SU-DHL-6 (cell line): ENCODE measurements at regions not wholly inside any gene's neighbourhood (a gene's known extent, or its start where the extent isn't known, plus 50 kb on each side); places are given as distances from the start of the nearest gene placed in this dataset.

ENCODE experiments used
- H2AFZ ChIP-seq: fragments of 200-600 bp; sonication (generic); 2 replicates; pipeline ENCODE4 v1.6.1; 2014; ENCODE audit warnings: low read depth, mild to moderate bottlenecking, moderate library complexity, mixed read lengths, antibody characterized with exemption, low read length; ENCODE audit not compliant: severe bottlenecking
- H3F3A ChIP-seq: fragments of 200-600 bp; shearing (Covaris generic); 2 replicates; pipeline ENCODE4 v1.6.0; 2016; ENCODE audit warnings: antibody characterized with exemption, mild to moderate bottlenecking; ENCODE audit not compliant: insufficient read depth
- H3K27ac ChIP-seq: fragments of 200-600 bp; sonication (generic); 2 replicates; pipeline ENCODE4 v1.5.1; 2016; ENCODE audit warnings: low read depth, mild to moderate bottlenecking, low read length, moderate library complexity, mixed read lengths
- H3K27me3 ChIP-seq: fragments of 200-600 bp; sonication (generic), shearing (Covaris generic); 2 replicates; pipeline ENCODE4 v1.6.0; 2014; ENCODE audit warnings: mild to moderate bottlenecking, low read length
- H3K36me3 ChIP-seq: fragments of 200-600 bp; sonication (generic); 2 replicates; pipeline ENCODE4 v1.6.1; 2014; ENCODE audit warnings: mild to moderate bottlenecking, low read length, mixed read lengths
- H3K4me2 ChIP-seq: fragments of 300-600, 200-600 bp; shearing (Covaris generic), sonication (generic); 2 replicates; pipeline ENCODE4 v1.6.0; 2014; ENCODE audit warnings: low read length, low read depth, mild to moderate bottlenecking; ENCODE audit not compliant: poor library complexity, severe bottlenecking
- H3K4me3 ChIP-seq: fragments of 200-600 bp; sonication (generic); 2 replicates; pipeline ENCODE4 v1.5.1; 2014; ENCODE audit warnings: antibody characterized with exemption, low read length, mild to moderate bottlenecking, mixed read lengths; ENCODE audit not compliant: insufficient read depth, poor library complexity, severe bottlenecking
- H3K79me2 ChIP-seq: fragments of 200-600 bp; sonication (generic); 2 replicates; pipeline ENCODE4 v1.6.1; 2014; ENCODE audit warnings: mild to moderate bottlenecking, low read length, moderate library complexity; ENCODE audit not compliant: insufficient read depth
- H3K9ac ChIP-seq: fragments of 200-600 bp; sonication (generic); 2 replicates; pipeline ENCODE4 v1.7.0; 2014; ENCODE audit warnings: mild to moderate bottlenecking, low read length
- H3K9me2 ChIP-seq: fragments of 200-600 bp; sonication (generic); replicated peaks from 2 replicates; pipeline ENCODE4 v1.6.1; 2014; ENCODE audit warnings: low read length; ENCODE audit not compliant: insufficient read depth
- H3K9me3 ChIP-seq: fragments of 200-600 bp; sonication (generic); 2 replicates; pipeline ENCODE4 v1.6.1; 2014; ENCODE audit warnings: low read length, mixed read lengths; ENCODE audit not compliant: insufficient read depth
- H4K20me1 ChIP-seq: fragments of 200-600 bp; sonication (generic); 2 replicates; pipeline ENCODE4 v1.6.1; 2014; ENCODE audit warnings: low read depth, mild to moderate bottlenecking, antibody characterized with exemption, low read length, moderate library complexity, mixed read lengths
- EZH2phosphoT487 ChIP-seq: fragments of 200-600 bp; sonication (generic), shearing (Covaris generic); conservative IDR thresholded peaks from 2 replicates; pipeline ENCODE4 v1.6.1; 2018; ENCODE audit warnings: mild to moderate bottlenecking, antibody characterized with exemption, low read length, moderate library complexity, mixed read lengths
- TF ChIP-seq, protein P1 (sequence below): fragments of 200-600 bp; sonication (generic); IDR thresholded peaks from one replicate; pipeline ENCODE4 v1.5.1; 2017; ENCODE audit warnings: antibody characterized with exemption, mild to moderate bottlenecking, low read length, moderate library complexity; ENCODE audit not compliant: insufficient read depth, poor library complexity, severe bottlenecking

GRCh38 chr5:133739181-133739780 is 126.9 kb upstream of the FSTL4 start:
- Histone ChIP-seq H4K20me1 (no peaks in the 10 kb centered on the region), H2AFZ (no peak overlapping the region), H3K9me2 (no peaks in the 10 kb centered on the region), H3F3A (no peaks in the 10 kb centered on the region), H3K9ac (no peak overlapping the region), H3K4me2 (no peak overlapping the region), H3K79me2 (no peaks in the 10 kb centered on the region), H3K27me3 (no peaks in the 10 kb centered on the region), H3K4me3 (no peak overlapping the region), H3K9me3 (no peaks in the 10 kb centered on the region), H3K36me3 (no peaks in the 10 kb centered on the region), H3K27ac (no peak overlapping the region)
- TF ChIP-seq EZH2phosphoT487, result no peak
- TF ChIP-seq, protein P1, sequence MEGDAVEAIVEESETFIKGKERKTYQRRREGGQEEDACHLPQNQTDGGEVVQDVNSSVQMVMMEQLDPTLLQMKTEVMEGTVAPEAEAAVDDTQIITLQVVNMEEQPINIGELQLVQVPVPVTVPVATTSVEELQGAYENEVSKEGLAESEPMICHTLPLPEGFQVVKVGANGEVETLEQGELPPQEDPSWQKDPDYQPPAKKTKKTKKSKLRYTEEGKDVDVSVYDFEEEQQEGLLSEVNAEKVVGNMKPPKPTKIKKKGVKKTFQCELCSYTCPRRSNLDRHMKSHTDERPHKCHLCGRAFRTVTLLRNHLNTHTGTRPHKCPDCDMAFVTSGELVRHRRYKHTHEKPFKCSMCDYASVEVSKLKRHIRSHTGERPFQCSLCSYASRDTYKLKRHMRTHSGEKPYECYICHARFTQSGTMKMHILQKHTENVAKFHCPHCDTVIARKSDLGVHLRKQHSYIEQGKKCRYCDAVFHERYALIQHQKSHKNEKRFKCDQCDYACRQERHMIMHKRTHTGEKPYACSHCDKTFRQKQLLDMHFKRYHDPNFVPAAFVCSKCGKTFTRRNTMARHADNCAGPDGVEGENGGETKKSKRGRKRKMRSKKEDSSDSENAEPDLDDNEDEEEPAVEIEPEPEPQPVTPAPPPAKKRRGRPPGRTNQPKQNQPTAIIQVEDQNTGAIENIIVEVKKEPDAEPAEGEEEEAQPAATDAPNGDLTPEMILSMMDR, result no peak

DNA sequence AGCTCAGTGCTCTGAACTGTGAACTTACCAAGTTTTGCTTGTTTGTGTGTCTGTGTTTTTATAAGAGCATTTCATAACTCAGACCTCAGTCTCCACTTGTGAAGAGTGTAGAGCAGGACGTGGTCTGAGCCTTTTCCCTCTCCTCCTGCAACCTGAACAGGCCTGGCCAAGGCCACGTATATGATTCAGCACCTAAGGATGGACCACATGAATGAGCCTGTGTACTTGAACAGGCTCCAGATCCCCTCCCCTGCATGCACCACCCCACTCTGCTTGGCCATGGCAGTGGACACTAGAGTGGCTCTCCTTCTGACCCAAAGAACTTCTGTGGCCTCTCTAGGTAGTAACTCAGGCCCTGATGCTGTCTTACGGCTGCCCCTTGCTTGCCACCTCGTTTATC is 125.9 kb upstream of the FSTL4 start:
- TF ChIP-seq, protein P1, result no peak
- TF ChIP-seq EZH2phosphoT487, result no peak

GRCh38 chr5:133736512-133736911 is 124.2 kb upstream of the FSTL4 start:
- Histone ChIP-seq H2AFZ (no peak overlapping the region), H3K4me3 (no peak overlapping the region), H3K9me3 (no peaks in the 10 kb centered on the region), H3F3A (no peaks in the 10 kb centered on the region), H3K27me3 (no peaks in the 10 kb centered on the region), H3K79me2 (no peaks in the 10 kb centered on the region), H4K20me1 (no peaks in the 10 kb centered on the region), H3K36me3 (no peaks in the 10 kb centered on the region), H3K9me2 (no peaks in the 10 kb centered on the region), H3K27ac (no peak overlapping the region), H3K9ac (no peak overlapping the region), H3K4me2 (no peak overlapping the region)
- TF ChIP-seq EZH2phosphoT487, result no peak
- TF ChIP-seq, protein P1, result no peak

More for the DNA sequence above, 125.9 kb upstream of the FSTL4 start:
- H3K9me2 ChIP-seq, result no peaks in the 10 kb centered on the region
- H3K36me3 ChIP-seq, result no peaks in the 10 kb centered on the region
- H3K9ac ChIP-seq, result no peak overlapping the region
- H3K27ac ChIP-seq, result no peak overlapping the region
- H3K79me2 ChIP-seq, result no peaks in the 10 kb centered on the region
- no peaks in the 10 kb centered on the region for H3F3A ChIP-seq
- no peak overlapping the region for H3K4me2 ChIP-seq
- no peaks in the 10 kb centered on the region for H3K9me3 ChIP-seq
- H3K27me3 ChIP-seq, result no peaks in the 10 kb centered on the region
- no peak overlapping the region for H3K4me3 ChIP-seq
- H4K20me1 ChIP-seq, result no peaks in the 10 kb centered on the region
- H2AFZ ChIP-seq, result no peak overlapping the region
